Activated CD8-positive, alpha-beta T cell treated with anti-CD3 and anti-CD28 coated beads for 36 hours (primary cell): ENCODE measurements at regions not wholly inside any gene's neighbourhood (a gene's known extent, or its start where the extent isn't known, plus 50 kb on each side); places are given as distances from the start of the nearest gene placed in this dataset.

Experiments used
- ATAC-seq: fragments of 200-7000 bp; cut with Tn5 transposase; one replicate; pipeline ENCODE4 v1.10.0; 2021; ENCODE audit warnings: mild to moderate bottlenecking, moderate library complexity
- CTCF ChIA-PET: fragments of 350-600 bp; sonication (Branson Sonifier 250); formaldehyde crosslinking; loops from one replicate; lab custom pipeline; 2021; ENCODE audit warnings: antibody characterized with exemption; lab: Charles Lee
- POLR2A ChIA-PET: fragments of 350-600 bp; sonication (Branson Sonifier 250); formaldehyde crosslinking; loops from one replicate; lab custom pipeline; 2021; ENCODE audit warnings: antibody characterized with exemption; lab: Charles Lee
- DNase-seq: peaks from one replicate; pipeline ENCODE4 v3.0.0-alpha.2; 2020
- H3K27ac Mint-ChIP-seq: one replicate; pipeline ENCODE4 v1.8.0; 2021; ENCODE audit warnings: mild to moderate bottlenecking, mixed read lengths
- H3K27me3 Mint-ChIP-seq: one replicate; pipeline ENCODE4 v1.8.0; 2021; ENCODE audit warnings: mixed read lengths
- H3K36me3 Mint-ChIP-seq: one replicate; pipeline ENCODE4 v1.8.0; 2021; ENCODE audit warnings: low read depth, mixed read lengths
- H3K4me1 Mint-ChIP-seq: one replicate; pipeline ENCODE4 v1.8.0; 2021; ENCODE audit warnings: low read depth, mixed read lengths
- H3K4me3 Mint-ChIP-seq: one replicate; pipeline ENCODE4 v1.8.0; 2021; ENCODE audit warnings: mild to moderate bottlenecking, moderate library complexity, mixed read lengths
- H3K9me3 Mint-ChIP-seq: one replicate; pipeline ENCODE4 v1.8.0; 2021; ENCODE audit warnings: mixed read lengths
- CTCF ChIP-seq: fragments of 200-600 bp; IDR thresholded peaks from one replicate; pipeline ENCODE4 v1.8.0; 2022; ENCODE audit warnings: antibody characterized with exemption, mild to moderate bottlenecking
- intact Hi-C: fragments of 100-400 bp; cut with micrococcal nuclease; formaldehyde crosslinking; loops from one replicate; pipeline ENCODE4 v1.10.0; 2022

- Mint-ChIP-seq H3K4me1 (no peaks in the 10 kb centered on the region), H3K36me3 (no peaks in the 10 kb centered on the region), H3K27ac (no peak overlapping the region), H3K9me3 (no peaks in the 10 kb centered on the region), H3K4me3 (no peak overlapping the region), H3K27me3 (peaks cover 12% of the 10 kb centered on the region)
- ATAC-seq: no peak
- intact Hi-C loops: no loop called here
- TF ChIP-seq CTCF: peak; percentile 8
- no peak for DNase-seq
- ChIA-PET CTCF (interaction anchor here (1.1 kb wide), 2 partner anchors 12 to 50 kb away, joined by 3 read pairs; no protein-coding TSS in a partner anchor), POLR2A (no interaction called here)
These were observed 173.0 kb downstream of the OLFM4 start for GRCh38 chr13:53201454-53202225.

- CTCF ChIA-PET: no interaction called here
These were observed 176.0 kb downstream of the OLFM4 start for GRCh38 chr13:53204598-53204997.

GRCh38 chr13:53206455-53206854 lies 177.8 kb downstream of the OLFM4 start:
- ChIA-PET POLR2A (no interaction called here), CTCF (interaction anchor here (0.7 kb wide), 1 partner anchor 9 kb away, joined by 4 read pairs; no protein-coding TSS in a partner anchor)
- H3K4me3 Mint-ChIP-seq: no peak overlapping the region
- no peaks in the 10 kb centered on the region for H3K4me1 Mint-ChIP-seq
- H3K27me3 Mint-ChIP-seq: peaks cover 12% of the 10 kb centered on the region
- no peaks in the 10 kb centered on the region for H3K36me3 Mint-ChIP-seq
- ATAC-seq (no peak), DNase-seq (no peak)
- no peak overlapping the region for H3K27ac Mint-ChIP-seq
- intact Hi-C loops: no loop called here
- H3K9me3 Mint-ChIP-seq: no peaks in the 10 kb centered on the region
- TF ChIP-seq CTCF: peak; percentile 34

More at GRCh38 chr13:53204598-53204997, 176.0 kb downstream of the OLFM4 start:
- ATAC-seq (no peak), DNase-seq (no peak)
- Mint-ChIP-seq H3K9me3 (no peaks in the 10 kb centered on the region), H3K36me3 (no peaks in the 10 kb centered on the region), H3K27me3 (peaks cover 12% of the 10 kb centered on the region), H3K27ac (no peak overlapping the region), H3K4me1 (no peaks in the 10 kb centered on the region), H3K4me3 (no peak overlapping the region)
- TF ChIP-seq CTCF: no peak
- POLR2A ChIA-PET: no interaction called here
- intact Hi-C loops: no loop called here

- ChIA-PET POLR2A (no interaction called here), CTCF (interaction anchor here (1.2 kb wide), 1 partner anchor 43 kb away, joined by 3 read pairs; no protein-coding TSS in a partner anchor)
These were observed 178.9 kb downstream of the OLFM4 start for GRCh38 chr13:53207556-53207955.

More at GRCh38 chr13:53207556-53207955, 178.9 kb downstream of the OLFM4 start:
- no peak for TF ChIP-seq CTCF
- no peak for DNase-seq
- no peak for ATAC-seq
- Mint-ChIP-seq H3K36me3 (no peaks in the 10 kb centered on the region), H3K4me1 (no peaks in the 10 kb centered on the region), H3K9me3 (no peaks in the 10 kb centered on the region), H3K27me3 (peaks cover 7% of the 10 kb centered on the region), H3K4me3 (no peak overlapping the region), H3K27ac (no peak overlapping the region)
- intact Hi-C loops: no loop called here
